PC-9 (cell line): ENCODE measurements at regions not wholly inside any gene's neighbourhood (a gene's known extent, or its start where the extent isn't known, plus 50 kb on each side); places are given as distances from the start of the nearest gene placed in this dataset.

ENCODE experiments used
- BruUV-seq: library from RNA; stranded (reverse); fragments of 400-500 nt; replicated peaks from 2 replicates; lab custom pipeline; 2021; lab: Mats Ljungman, UMichigan
- CTCF ChIA-PET: fragments of 300-600 bp; sonication (Branson Sonifier 250); formaldehyde crosslinking; loops from one replicate; lab custom pipeline; 2022; ENCODE audit warnings: antibody characterized with exemption; lab: Charles Lee
- POLR2A ChIA-PET: fragments of 300-600 bp; sonication (Branson Sonifier 250); formaldehyde crosslinking; loops from one replicate; lab custom pipeline; 2022; ENCODE audit warnings: antibody characterized with exemption; ENCODE audit not compliant: unreplicated experiment; lab: Charles Lee
- DNase-seq, 2 experiments: peaks; one replicate each; pipeline versions ENCODE4 v3.0.0 to v3.0.0-alpha.2; 2015 to 2022; ENCODE audit warnings: mixed read lengths in 1 of 2
- H2AFZ ChIP-seq: fragments of 200-600 bp; sonication (generic); 2 replicates; pipeline ENCODE4 v1.8.1; 2017; ENCODE audit warnings: antibody characterized with exemption
- H3F3A ChIP-seq: fragments of 200-600 bp; sonication (generic); 2 replicates; pipeline ENCODE4 v1.8.1; 2017; ENCODE audit warnings: antibody characterized with exemption, mild to moderate bottlenecking, low read depth; ENCODE audit not compliant: insufficient read depth
- H3K27ac ChIP-seq: fragments of 200-600 bp; sonication (generic); 2 replicates; pipeline ENCODE4 v1.6.1; 2016; ENCODE audit warnings: mixed run types
- H3K27me3 ChIP-seq: fragments of 200-600 bp; sonication (generic); 2 replicates; pipeline ENCODE4 v1.6.1; 2016; ENCODE audit warnings: low read depth, mixed run types; ENCODE audit not compliant: insufficient read depth
- H3K36me3 ChIP-seq: fragments of 200-600 bp; sonication (generic); 2 replicates; pipeline ENCODE4 v1.6.1; 2016; ENCODE audit warnings: low read depth, mixed run types
- H3K4me1 ChIP-seq: fragments of 200-600 bp; sonication (generic); replicated peaks from 2 replicates; pipeline ENCODE4 v1.6.1; 2016; ENCODE audit warnings: mixed run types; ENCODE audit not compliant: insufficient read depth
- H3K4me2 ChIP-seq: fragments of 200-600 bp; sonication (generic); 2 replicates; pipeline ENCODE4 v1.6.1; 2017; ENCODE audit warnings: mixed run types
- H3K4me3 ChIP-seq: fragments of 200-600 bp; sonication (generic); 2 replicates; pipeline ENCODE4 v1.6.1; 2016; ENCODE audit warnings: mixed run types
- H3K79me2 ChIP-seq: fragments of 200-600 bp; sonication (generic); 2 replicates; pipeline ENCODE4 v1.6.1; 2017; ENCODE audit warnings: low read depth, mixed run types
- H3K9me2 ChIP-seq: fragments of 200-600 bp; sonication (generic); 2 replicates; pipeline ENCODE4 v1.8.1; 2017; ENCODE audit warnings: mild to moderate bottlenecking; ENCODE audit not compliant: insufficient read depth
- H3K9me3 ChIP-seq: fragments of 200-600 bp; sonication (generic); 2 replicates; pipeline ENCODE4 v1.8.1; 2016; ENCODE audit warnings: low read depth; ENCODE audit not compliant: insufficient read depth
- H4K20me1 ChIP-seq: fragments of 200-600 bp; sonication (generic); 2 replicates; pipeline ENCODE4 v1.8.1; 2017; ENCODE audit not compliant: insufficient read depth
- EZH2 ChIP-seq: fragments of 200-600 bp; sonication (generic); IDR thresholded peaks from 2 replicates; pipeline ENCODE4 v1.8.0; 2017; ENCODE audit warnings: antibody characterized with exemption, low read depth
- intact Hi-C: fragments of 100-400 bp; cut with micrococcal nuclease; formaldehyde crosslinking; loops from one replicate; pipeline ENCODE4 v1.10.0; 2022; ENCODE audit not compliant: unreplicated experiment
- TF ChIP-seq, protein P1 (sequence below): fragments of 200-600 bp; sonication (generic); conservative IDR thresholded peaks from 2 replicates; pipeline ENCODE4 v1.6.1; 2017; ENCODE audit warnings: mixed run types, antibody characterized with exemption, mild to moderate bottlenecking, moderate library complexity

DNA sequence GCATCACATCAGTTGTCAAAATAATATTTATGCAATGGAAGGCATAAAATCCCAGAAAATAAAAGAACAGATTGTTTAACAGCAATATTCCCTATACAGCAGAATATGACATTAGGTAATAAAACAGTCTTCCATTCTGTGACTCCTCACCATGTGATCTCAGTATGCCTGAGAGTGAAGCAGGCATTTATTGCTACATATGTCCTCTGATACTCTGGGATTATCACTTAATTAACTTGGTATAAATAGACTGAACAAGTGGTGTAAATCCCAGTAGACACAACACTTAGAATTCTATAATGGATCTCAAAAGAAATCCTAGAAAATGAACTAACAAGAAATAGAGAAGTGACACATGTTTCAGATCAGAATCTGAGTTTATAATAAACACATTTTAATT, 841.3 kb downstream of the PDHA2 start:
- DNase-seq = no peak
- Histone ChIP-seq H4K20me1 (no peaks in the 10 kb centered on the region), H2AFZ (no peak overlapping the region), H3K79me2 (no peaks in the 10 kb centered on the region), H3F3A (no peaks in the 10 kb centered on the region), H3K27ac (no peak overlapping the region), H3K4me1 (no peaks in the 10 kb centered on the region), H3K4me3 (no peak overlapping the region), H3K4me2 (no peak overlapping the region), H3K27me3 (no peaks in the 10 kb centered on the region), H3K9me3 (no peaks in the 10 kb centered on the region), H3K36me3 (no peaks in the 10 kb centered on the region), H3K9me2 (no peaks in the 10 kb centered on the region)
- POLR2A ChIA-PET = no interaction called here
- TF ChIP-seq, protein P1, sequence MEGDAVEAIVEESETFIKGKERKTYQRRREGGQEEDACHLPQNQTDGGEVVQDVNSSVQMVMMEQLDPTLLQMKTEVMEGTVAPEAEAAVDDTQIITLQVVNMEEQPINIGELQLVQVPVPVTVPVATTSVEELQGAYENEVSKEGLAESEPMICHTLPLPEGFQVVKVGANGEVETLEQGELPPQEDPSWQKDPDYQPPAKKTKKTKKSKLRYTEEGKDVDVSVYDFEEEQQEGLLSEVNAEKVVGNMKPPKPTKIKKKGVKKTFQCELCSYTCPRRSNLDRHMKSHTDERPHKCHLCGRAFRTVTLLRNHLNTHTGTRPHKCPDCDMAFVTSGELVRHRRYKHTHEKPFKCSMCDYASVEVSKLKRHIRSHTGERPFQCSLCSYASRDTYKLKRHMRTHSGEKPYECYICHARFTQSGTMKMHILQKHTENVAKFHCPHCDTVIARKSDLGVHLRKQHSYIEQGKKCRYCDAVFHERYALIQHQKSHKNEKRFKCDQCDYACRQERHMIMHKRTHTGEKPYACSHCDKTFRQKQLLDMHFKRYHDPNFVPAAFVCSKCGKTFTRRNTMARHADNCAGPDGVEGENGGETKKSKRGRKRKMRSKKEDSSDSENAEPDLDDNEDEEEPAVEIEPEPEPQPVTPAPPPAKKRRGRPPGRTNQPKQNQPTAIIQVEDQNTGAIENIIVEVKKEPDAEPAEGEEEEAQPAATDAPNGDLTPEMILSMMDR = no peak
- no peak for TF ChIP-seq EZH2
- BruUV-seq = no TSS peak
- CTCF ChIA-PET = no interaction called here
- intact Hi-C loops = no loop called here

DNA sequence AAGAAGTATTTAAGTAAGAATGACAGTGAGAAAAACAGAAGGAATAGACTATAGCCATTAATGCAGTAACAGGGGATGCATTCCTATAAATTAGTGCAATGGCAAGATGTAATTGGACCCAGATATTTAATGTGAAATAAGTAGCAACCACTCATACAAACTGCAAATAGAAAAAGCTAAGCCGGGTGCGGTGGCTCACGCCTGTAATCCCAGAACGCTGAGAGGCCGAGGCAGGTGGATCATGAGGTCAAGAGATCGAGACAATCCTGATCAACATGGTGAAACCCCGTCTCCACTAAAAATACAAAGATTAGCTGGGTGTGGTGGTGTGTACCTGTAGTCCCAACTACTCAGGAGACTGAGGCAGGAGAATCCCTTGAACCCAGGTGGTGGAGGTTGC, 845.8 kb downstream of the PDHA2 start:
- H3K9me3 ChIP-seq = no peaks in the 10 kb centered on the region
- H3K27ac ChIP-seq = no peak overlapping the region
- no peak overlapping the region for H3K4me2 ChIP-seq
- no peak overlapping the region for H2AFZ ChIP-seq
- no peaks in the 10 kb centered on the region for H3F3A ChIP-seq
- TF ChIP-seq, protein P1 = no peak
- no peak for TF ChIP-seq EZH2
- CTCF ChIA-PET = no interaction called here
- no peaks in the 10 kb centered on the region for H3K9me2 ChIP-seq
- no peaks in the 10 kb centered on the region for H3K27me3 ChIP-seq
- H3K36me3 ChIP-seq = no peaks in the 10 kb centered on the region
- H3K4me3 ChIP-seq = no peak overlapping the region
- H3K4me1 ChIP-seq = no peaks in the 10 kb centered on the region
- H3K79me2 ChIP-seq = no peaks in the 10 kb centered on the region
- DNase-seq = no peak
- no peaks in the 10 kb centered on the region for H4K20me1 ChIP-seq
- intact Hi-C loops = no loop called here
- BruUV-seq = no TSS peak
- POLR2A ChIA-PET = no interaction called here

DNA sequence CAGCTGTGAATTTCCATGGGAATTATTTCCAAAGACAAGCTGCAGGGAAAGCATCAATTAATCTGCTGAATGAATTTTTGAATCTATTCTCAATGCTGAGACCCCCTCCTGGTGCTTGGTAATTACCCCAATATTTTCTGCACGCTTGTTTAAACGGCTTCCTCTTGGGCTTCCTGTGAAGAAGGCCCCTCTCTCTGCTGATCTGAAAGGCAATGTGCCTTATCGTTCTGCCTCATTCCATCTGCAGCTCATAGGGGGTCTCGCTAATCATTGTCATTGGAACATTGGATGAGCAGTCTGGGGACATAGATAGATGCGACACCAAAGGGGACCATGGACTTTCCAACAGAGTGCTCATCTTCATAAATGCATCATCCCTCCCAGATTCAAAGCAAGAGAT, 851.6 kb downstream of the PDHA2 start:
- no peaks in the 10 kb centered on the region for H3K79me2 ChIP-seq
- no peak overlapping the region for H3K4me3 ChIP-seq
- H3F3A ChIP-seq = no peaks in the 10 kb centered on the region
- H2AFZ ChIP-seq = no peak overlapping the region
- H3K9me2 ChIP-seq = no peaks in the 10 kb centered on the region
- ChIA-PET POLR2A (interaction anchor here (0.6 kb wide), 1 partner anchor 512 kb away, joined by 6 read pairs; no protein-coding TSS in a partner anchor), CTCF (no interaction called here)
- BruUV-seq = no TSS peak
- H4K20me1 ChIP-seq = no peaks in the 10 kb centered on the region
- no peak for DNase-seq
- no peaks in the 10 kb centered on the region for H3K4me1 ChIP-seq
- no peaks in the 10 kb centered on the region for H3K36me3 ChIP-seq
- intact Hi-C loops = no loop called here
- no peak overlapping the region for H3K27ac ChIP-seq
- H3K27me3 ChIP-seq = no peaks in the 10 kb centered on the region
- no peak for TF ChIP-seq EZH2
- TF ChIP-seq, protein P1 = no peak
- H3K9me3 ChIP-seq = no peaks in the 10 kb centered on the region
- no peak overlapping the region for H3K4me2 ChIP-seq
